Keratinocyte (primary cell): ENCODE measurements at regions not wholly inside any gene's neighbourhood (a gene's known extent, or its start where the extent isn't known, plus 50 kb on each side); places are given as distances from the start of the nearest gene placed in this dataset.

ENCODE experiments used
- CTCF ChIP-seq, 3 experiments: IDR thresholded peaks in 1 of 3; conservative IDR thresholded peaks in 1 of 3; optimal IDR thresholded peaks in 1 of 3; 2 replicates in 2 of 3; 3 replicates in 1 of 3; pipeline versions ENCODE3 to v1.5.1; 2011; ENCODE audit warnings: low read length in 3 of 3, mild to moderate bottlenecking in 3 of 3, moderate library complexity in 2 of 3, control low read depth in 1 of 3, inconsistent platforms in 1 of 3; ENCODE audit not compliant: insufficient read depth in 2 of 3; ENCODE audit errors: extremely low read depth in 1 of 3
- EZH2 ChIP-seq: IDR thresholded peaks from one replicate; pipeline ENCODE4 v1.6.1; 2012; ENCODE audit warnings: inconsistent platforms, mild to moderate bottlenecking, low read length, moderate library complexity

- TF ChIP-seq CTCF (optimal IDR thresholded peaks at IDR 0.05 in 1 of 3, IDR thresholded peaks at IDR 0.05 in 1 of 3, conservative IDR thresholded peaks at IDR 0.05 in 1 of 3; ENCODE audit: extremely low read depth in 1 of 3, insufficient read depth in 2 of 3, low read length in 3 of 3) (no peak), EZH2 (no peak)
These were observed 245.2 kb downstream of the CDCA7 start for GRCh38 chr2:173599821-173600359.
